GM23338 (cell line): ENCODE measurements at regions not wholly inside any gene's neighbourhood (a gene's known extent, or its start where the extent isn't known, plus 50 kb on each side); places are given as distances from the start of the nearest gene placed in this dataset.

Experiments
- ATAC-seq: fragments of 200-7000 bp; cut with Tn5 transposase; 3 replicates; pipeline ENCODE4 v1.9.1; 2020
- DNase-seq: peaks from one replicate; pipeline ENCODE4 v3.0.0-alpha.2; 2015; ENCODE audit warnings: low spot score
- H2AFZ ChIP-seq: fragments of 200-600 bp; sonication (generic); 2 replicates; pipeline ENCODE4 v1.8.0; 2016; ENCODE audit warnings: antibody characterized with exemption, mild to moderate bottlenecking, moderate library complexity
- H3F3A ChIP-seq: fragments of 200-600 bp; sonication (generic); replicated peaks from 2 replicates; pipeline ENCODE4 v1.8.0; 2017; ENCODE audit warnings: antibody characterized with exemption, mixed run types, low read depth
- H3K27ac ChIP-seq: fragments of 200-600 bp; sonication (generic); 2 replicates; pipeline ENCODE4 v1.6.1; 2016; ENCODE audit warnings: low read depth
- H3K27me3 ChIP-seq: fragments of 200-600 bp; sonication (generic); 2 replicates; pipeline ENCODE4 v1.8.0; 2016; ENCODE audit warnings: mild to moderate bottlenecking, mixed run types, moderate library complexity; ENCODE audit not compliant: insufficient read depth
- H3K36me3 ChIP-seq: fragments of 200-600 bp; sonication (generic); 2 replicates; pipeline ENCODE4 v1.8.0; 2016; ENCODE audit warnings: mild to moderate bottlenecking; ENCODE audit not compliant: insufficient read depth
- H3K4me1 ChIP-seq: fragments of 200-600 bp; sonication (generic); 2 replicates; pipeline ENCODE4 v1.8.0; 2016; ENCODE audit warnings: mild to moderate bottlenecking, moderate library complexity; ENCODE audit not compliant: insufficient read depth
- H3K4me2 ChIP-seq: fragments of 200-600 bp; sonication (generic); 2 replicates; pipeline ENCODE4 v1.7.1; 2017; ENCODE audit warnings: mixed run types
- H3K4me3 ChIP-seq: fragments of 200-600 bp; sonication (generic); 2 replicates; pipeline ENCODE4 v1.6.1; 2016; ENCODE audit warnings: mixed run types
- H3K79me2 ChIP-seq: fragments of 200-600 bp; sonication (generic); replicated peaks from 2 replicates; pipeline ENCODE4 v1.8.0; 2017; ENCODE audit warnings: mild to moderate bottlenecking; ENCODE audit not compliant: insufficient read depth
- H3K9me2 ChIP-seq: fragments of 200-600 bp; sonication (generic); 2 replicates; pipeline ENCODE4 v1.8.0; 2017; ENCODE audit not compliant: insufficient read depth
- H4K20me1 ChIP-seq: fragments of 200-600 bp; sonication (generic); replicated peaks from 2 replicates; pipeline ENCODE4 v1.8.0; 2017; ENCODE audit warnings: mild to moderate bottlenecking; ENCODE audit not compliant: insufficient read depth
- H3K27ac Mint-ChIP-seq: 2 replicates; pipeline ENCODE4 v1.8.0; 2020; ENCODE audit warnings: inconsistent platforms, mild to moderate bottlenecking, moderate library complexity, mixed read lengths
- H3K27me3 Mint-ChIP-seq: 3 replicates; pipeline ENCODE4 v1.8.0; 2022; ENCODE audit warnings: low read depth, mild to moderate bottlenecking, moderate library complexity, mixed read lengths, inconsistent platforms; ENCODE audit not compliant: insufficient read depth, poor library complexity
- H3K36me3 Mint-ChIP-seq: 3 replicates; pipeline ENCODE4 v1.8.0; 2021; ENCODE audit warnings: low read depth, mild to moderate bottlenecking, inconsistent platforms, moderate library complexity, mixed read lengths
- H3K4me1 Mint-ChIP-seq: 3 replicates; pipeline ENCODE4 v1.8.0; 2020; ENCODE audit warnings: mild to moderate bottlenecking, inconsistent platforms, mixed read lengths
- H3K4me3 Mint-ChIP-seq: 3 replicates; pipeline ENCODE4 v1.8.0; 2021; ENCODE audit warnings: moderate library complexity, mild to moderate bottlenecking, inconsistent platforms, mixed read lengths
- H3K9me3 Mint-ChIP-seq: 3 replicates; pipeline ENCODE4 v1.8.0; 2020; ENCODE audit warnings: moderate library complexity, mild to moderate bottlenecking, inconsistent platforms, mixed read lengths
- CREB1 ChIP-seq: fragments of 250-450 bp; sonication (Bioruptor Pico); IDR thresholded peaks from 2 replicates; pipeline ENCODE4 v1.5.0; 2020; ENCODE audit warnings: low read depth, mild to moderate bottlenecking, moderate library complexity
- CTCF ChIP-seq, 2 experiments: fragments of 200-600 bp in 1 of 2; sonication (generic) in 1 of 2; conservative IDR thresholded peaks; 2 replicates each; pipeline versions ENCODE4 v1.5.1 to v1.6.1; 2016 to 2017; ENCODE audit warnings: antibody characterized with exemption in 2 of 2, low read depth in 2 of 2, mild to moderate bottlenecking in 2 of 2, moderate library complexity in 1 of 2
- ETS1 ChIP-seq: IDR thresholded peaks from 2 replicates; pipeline ENCODE4 v1.6.1; 2016; ENCODE audit warnings: antibody characterized with exemption
- EZH2 ChIP-seq: fragments of 200-600 bp; sonication (generic); IDR thresholded peaks from one replicate; pipeline ENCODE4 v1.8.0; 2017; ENCODE audit warnings: antibody characterized with exemption, mild to moderate bottlenecking, low read depth; ENCODE audit not compliant: unreplicated experiment
- EZH2phosphoT487 ChIP-seq: fragments of 200-600 bp; sonication (generic); IDR thresholded peaks from one replicate; pipeline ENCODE4 v1.8.1; 2018; ENCODE audit warnings: antibody characterized with exemption; ENCODE audit not compliant: unreplicated experiment
- JUNB ChIP-seq: IDR thresholded peaks from one replicate; pipeline ENCODE4 v1.6.1; 2016; ENCODE audit warnings: antibody characterized with exemption; ENCODE audit not compliant: unreplicated experiment
- NANOG ChIP-seq: IDR thresholded peaks from 2 replicates; pipeline ENCODE4 v1.6.1; 2016; ENCODE audit warnings: antibody characterized with exemption, borderline replicate concordance
- POLR2AphosphoS5 ChIP-seq: IDR thresholded peaks from 2 replicates; pipeline ENCODE4 v1.6.1; 2016; ENCODE audit warnings: antibody characterized with exemption, low read depth
- REST ChIP-seq: IDR thresholded peaks from one replicate; pipeline ENCODE4 v1.6.1; 2018; ENCODE audit warnings: antibody characterized with exemption; ENCODE audit not compliant: unreplicated experiment
- STAT1 ChIP-seq: IDR thresholded peaks from one replicate; pipeline ENCODE4 v1.6.1; 2016; ENCODE audit warnings: antibody characterized with exemption; ENCODE audit not compliant: unreplicated experiment
- ZNF114 ChIP-seq: fragments of 250-450 bp; sonication (Bioruptor Pico); IDR thresholded peaks from 2 replicates; pipeline ENCODE4 v1.5.0; 2020; ENCODE audit warnings: mild to moderate bottlenecking, moderate library complexity
- ZNF331 ChIP-seq: fragments of 250-450 bp; sonication (Bioruptor Pico); IDR thresholded peaks from 2 replicates; pipeline ENCODE4 v1.5.0; 2020; ENCODE audit warnings: low read depth, mild to moderate bottlenecking, moderate library complexity

- TF ChIP-seq REST, result no peak
- TF ChIP-seq EZH2, result no peak
- no peak for TF ChIP-seq ZNF331 (CRISPR knock-in tag)
- no peak for TF ChIP-seq ZNF114 (CRISPR knock-in tag)
- no peak for TF ChIP-seq CREB1 (CRISPR knock-in tag)
- no peak for TF ChIP-seq JUNB
- no peak for TF ChIP-seq EZH2phosphoT487
These were observed 108.8 kb upstream of the NEDD9 start (continued) for GRCh38 chr6:11341303-11341702.

GRCh38 chr6:11339380-11339779 lies 106.9 kb upstream of the NEDD9 start:
- Histone ChIP-seq H3K4me1 (no peaks in the 10 kb centered on the region), H3K4me3 (no peak overlapping the region), H3K27ac (no peak overlapping the region), H4K20me1 (no peaks in the 10 kb centered on the region), H3K4me2 (no peak overlapping the region), H2AFZ (no peak overlapping the region), H3K79me2 (no peaks in the 10 kb centered on the region), H3K9me2 (no peaks in the 10 kb centered on the region), H3K36me3 (no peaks in the 10 kb centered on the region), H3K27me3 (no peaks in the 10 kb centered on the region), H3F3A (no peaks in the 10 kb centered on the region)
- H3K4me1 Mint-ChIP-seq, result no peaks in the 10 kb centered on the region
- ATAC-seq (no peak), DNase-seq (no peak)
- H3K4me3 Mint-ChIP-seq, result no peak overlapping the region
- no peaks in the 10 kb centered on the region for H3K36me3 Mint-ChIP-seq
- no peak overlapping the region for H3K27ac Mint-ChIP-seq
- no peaks in the 10 kb centered on the region for H3K9me3 Mint-ChIP-seq
- H3K27me3 Mint-ChIP-seq, result no peaks in the 10 kb centered on the region
- TF ChIP-seq CREB1 (CRISPR knock-in tag) (no peak), ZNF331 (CRISPR knock-in tag) (no peak), NANOG (no peak), EZH2 (no peak), JUNB (no peak), ETS1 (no peak), ZNF114 (CRISPR knock-in tag) (no peak), REST (no peak), CTCF (conservative IDR thresholded peaks at IDR 0.05; ENCODE audit: low read depth in 2 of 2) (no peak), EZH2phosphoT487 (no peak), STAT1 (no peak), POLR2AphosphoS5 (no peak)
